Peyer's patch (tissue), 4 donors: ENCODE measurements at regions not wholly inside any gene's neighbourhood (a gene's known extent, or its start where the extent isn't known, plus 50 kb on each side); places are given as distances from the start of the nearest gene placed in this dataset.

Experiments used
- POLR2A ChIP-seq, 2 donors: fragments of 450-650 bp; IDR thresholded peaks; one replicate each; pipeline ENCODE4 v1.5.1; 2017; ENCODE audit warnings: antibody characterized with exemption in 2 of 2, mild to moderate bottlenecking in 2 of 2, moderate library complexity in 2 of 2
- TF ChIP-seq, protein P1 (sequence below), 6 experiments: fragments of 450-650 bp in 4 of 6; fragments of 200-600 bp in 2 of 6; sonication (generic) in 1 of 6; IDR thresholded peaks; one replicate each; pipeline ENCODE4 v1.5.1; 2017 to 2019; ENCODE audit warnings: antibody characterized with exemption in 6 of 6, mild to moderate bottlenecking in 3 of 6, moderate library complexity in 1 of 6

DNA sequence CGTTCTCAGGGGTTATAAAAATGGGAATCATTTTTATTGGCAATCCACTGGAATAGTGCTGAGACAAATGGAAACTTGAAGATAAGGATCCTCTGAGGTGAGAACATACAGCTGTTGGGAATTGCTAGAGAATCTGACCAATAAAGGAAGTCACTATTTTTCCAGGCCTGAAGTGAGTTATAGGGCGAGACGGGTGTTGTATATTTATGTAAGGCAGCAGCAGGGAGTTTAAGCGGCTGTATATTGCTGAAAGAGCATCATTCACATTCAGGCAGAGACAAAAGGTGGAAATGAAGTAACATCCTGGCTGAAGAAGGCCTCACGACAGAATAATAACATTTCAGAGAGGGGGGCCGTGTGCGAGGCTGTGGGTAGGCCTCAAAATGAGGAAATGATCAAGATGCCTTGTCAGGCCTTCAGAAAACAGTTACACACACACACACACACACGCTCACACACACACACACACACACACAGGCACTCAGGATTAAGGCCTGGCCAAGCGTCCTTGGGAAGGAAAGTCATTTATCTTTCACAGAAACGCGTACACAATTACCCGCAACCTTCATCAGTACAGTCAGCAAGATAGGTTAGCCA lies 964.9 kb upstream of the NR2F2 start:
- TF ChIP-seq, protein P1, sequence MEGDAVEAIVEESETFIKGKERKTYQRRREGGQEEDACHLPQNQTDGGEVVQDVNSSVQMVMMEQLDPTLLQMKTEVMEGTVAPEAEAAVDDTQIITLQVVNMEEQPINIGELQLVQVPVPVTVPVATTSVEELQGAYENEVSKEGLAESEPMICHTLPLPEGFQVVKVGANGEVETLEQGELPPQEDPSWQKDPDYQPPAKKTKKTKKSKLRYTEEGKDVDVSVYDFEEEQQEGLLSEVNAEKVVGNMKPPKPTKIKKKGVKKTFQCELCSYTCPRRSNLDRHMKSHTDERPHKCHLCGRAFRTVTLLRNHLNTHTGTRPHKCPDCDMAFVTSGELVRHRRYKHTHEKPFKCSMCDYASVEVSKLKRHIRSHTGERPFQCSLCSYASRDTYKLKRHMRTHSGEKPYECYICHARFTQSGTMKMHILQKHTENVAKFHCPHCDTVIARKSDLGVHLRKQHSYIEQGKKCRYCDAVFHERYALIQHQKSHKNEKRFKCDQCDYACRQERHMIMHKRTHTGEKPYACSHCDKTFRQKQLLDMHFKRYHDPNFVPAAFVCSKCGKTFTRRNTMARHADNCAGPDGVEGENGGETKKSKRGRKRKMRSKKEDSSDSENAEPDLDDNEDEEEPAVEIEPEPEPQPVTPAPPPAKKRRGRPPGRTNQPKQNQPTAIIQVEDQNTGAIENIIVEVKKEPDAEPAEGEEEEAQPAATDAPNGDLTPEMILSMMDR (IDR thresholded peaks at IDR 0.05): no peak
- TF ChIP-seq POLR2A (IDR thresholded peaks at IDR 0.05): no peak
